Smooth muscle cell (in vitro differentiated cells): ENCODE measurements at regions not wholly inside any gene's neighbourhood (a gene's known extent, or its start where the extent isn't known, plus 50 kb on each side); places are given as distances from the start of the nearest gene placed in this dataset. TPM values are rescaled to one million over a fixed set of nuclear protein-coding genes. Genes with fewer than 3 reads are reported as not detected.

ENCODE experiments used
- DNase-seq: peaks from one replicate; lab custom pipeline; 2025; ENCODE audit not compliant: unreplicated experiment; lab: John Stamatoyannopoulos, UW
- H2AFZ ChIP-seq: fragments of 200-600 bp; sonication (generic); 2 replicates; pipeline ENCODE4 v1.6.0; 2016; ENCODE audit warnings: antibody characterized with exemption, low read depth, mild to moderate bottlenecking
- H3F3A ChIP-seq: fragments of 200-600 bp; sonication (generic); 2 replicates; pipeline ENCODE4 v1.6.0; 2017; ENCODE audit warnings: antibody characterized with exemption, low read depth
- H3K27ac ChIP-seq: fragments of 200-600 bp; sonication (generic); 2 replicates; pipeline ENCODE4 v1.5.1; 2016; ENCODE audit warnings: low read depth, mild to moderate bottlenecking
- H3K27me3 ChIP-seq: fragments of 200-600 bp; sonication (generic); 2 replicates; pipeline ENCODE4 v1.6.1; 2016; ENCODE audit warnings: low read depth, mild to moderate bottlenecking
- H3K36me3 ChIP-seq: fragments of 200-600 bp; sonication (generic); 2 replicates; pipeline ENCODE4 v1.5.1; 2016; ENCODE audit warnings: low read depth
- H3K4me1 ChIP-seq: fragments of 200-600 bp; sonication (generic); 2 replicates; pipeline ENCODE4 v1.5.1; 2016; ENCODE audit warnings: low read depth
- H3K4me2 ChIP-seq: fragments of 200-600 bp; sonication (generic); 2 replicates; pipeline ENCODE4 v1.6.0; 2016; ENCODE audit warnings: mild to moderate bottlenecking
- H3K4me3 ChIP-seq: fragments of 200-600 bp; sonication (generic); 2 replicates; pipeline ENCODE4 v1.5.1; 2016; ENCODE audit warnings: mild to moderate bottlenecking
- H3K79me2 ChIP-seq: fragments of 200-600 bp; sonication (generic); 2 replicates; pipeline ENCODE4 v1.6.0; 2016; ENCODE audit warnings: low read depth, mild to moderate bottlenecking
- H3K9ac ChIP-seq: fragments of 200-600 bp; sonication (generic); 2 replicates; pipeline ENCODE4 v1.6.0; 2016; ENCODE audit warnings: low read depth
- H3K9me3 ChIP-seq: fragments of 200-600 bp; sonication (generic); replicated peaks from 2 replicates; pipeline ENCODE4 v1.5.1; 2016; ENCODE audit warnings: low read depth
- H4K20me1 ChIP-seq: fragments of 200-600 bp; sonication (generic); 2 replicates; pipeline ENCODE4 v1.6.0; 2016; ENCODE audit warnings: low read depth
- WGBS: methylation state at CpG from one replicate; pipeline ENCODE4 v1.1.7; 2016; ENCODE audit warnings: low lambda C conversion rate; 5-methylcytosine and 5-hydroxymethylcytosine counted together
- microRNA counts: library from miRNA; unstranded; fragments of <30 nt; microRNA quantifications from one replicate; lab custom pipeline; 2016
- microRNA-seq: library from miRNA; unstranded; fragments of <30 nt; microRNA quantifications from one replicate; pipeline ENCODE4, GENCODE V29; 2016; ENCODE audit warnings: borderline number of aligned reads
- small RNA-seq: library from RNA; depleted of rRNA; stranded (forward); fragments of <200 nt; gene quantifications from one replicate; pipeline ENCODE3, GENCODE V24; 2014
- TF ChIP-seq, protein P1 (sequence below): fragments of 200-600 bp; sonication (generic); IDR thresholded peaks from 2 replicates; pipeline ENCODE4 v1.5.1; 2017; ENCODE audit warnings: borderline replicate concordance, mild to moderate bottlenecking, antibody characterized with exemption; ENCODE audit not compliant: insufficient read depth, poor library complexity, severe bottlenecking

DNA sequence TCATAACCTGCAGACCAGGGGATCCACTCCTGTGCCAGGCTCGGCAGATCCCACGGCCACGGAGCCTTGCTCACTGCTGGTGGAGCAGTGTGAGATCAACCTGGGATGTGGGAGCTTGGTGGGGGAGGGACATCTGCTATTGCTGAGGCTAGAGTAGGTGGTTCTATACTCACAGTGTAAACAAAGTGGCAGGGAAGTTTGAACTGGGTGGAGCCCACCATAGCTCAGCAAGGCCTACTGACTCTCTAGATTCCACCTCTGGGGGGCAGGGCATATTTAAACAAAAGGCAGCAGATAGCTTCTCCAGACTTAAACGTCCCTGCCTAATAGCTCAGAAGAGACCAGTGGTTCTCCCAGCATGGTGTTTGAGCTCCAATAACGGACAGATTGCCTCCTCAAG lies 54.7 kb upstream of the EPHA5 start:
- 84% methylated on average over 5 of the region's 5 CpGs for WGBS
- no peaks in the 10 kb centered on the region for H3K27me3 ChIP-seq
- no peaks in the 10 kb centered on the region for H3F3A ChIP-seq
- H3K27ac ChIP-seq = no peak overlapping the region
- no peaks in the 10 kb centered on the region for H3K36me3 ChIP-seq
- H3K4me2 ChIP-seq = no peak overlapping the region
- no peaks in the 10 kb centered on the region for H3K79me2 ChIP-seq
- no peak overlapping the region for H3K9ac ChIP-seq
- H2AFZ ChIP-seq = no peak overlapping the region
- no peaks in the 10 kb centered on the region for H3K9me3 ChIP-seq
- DNase-seq = no peak
- TF ChIP-seq, protein P1, sequence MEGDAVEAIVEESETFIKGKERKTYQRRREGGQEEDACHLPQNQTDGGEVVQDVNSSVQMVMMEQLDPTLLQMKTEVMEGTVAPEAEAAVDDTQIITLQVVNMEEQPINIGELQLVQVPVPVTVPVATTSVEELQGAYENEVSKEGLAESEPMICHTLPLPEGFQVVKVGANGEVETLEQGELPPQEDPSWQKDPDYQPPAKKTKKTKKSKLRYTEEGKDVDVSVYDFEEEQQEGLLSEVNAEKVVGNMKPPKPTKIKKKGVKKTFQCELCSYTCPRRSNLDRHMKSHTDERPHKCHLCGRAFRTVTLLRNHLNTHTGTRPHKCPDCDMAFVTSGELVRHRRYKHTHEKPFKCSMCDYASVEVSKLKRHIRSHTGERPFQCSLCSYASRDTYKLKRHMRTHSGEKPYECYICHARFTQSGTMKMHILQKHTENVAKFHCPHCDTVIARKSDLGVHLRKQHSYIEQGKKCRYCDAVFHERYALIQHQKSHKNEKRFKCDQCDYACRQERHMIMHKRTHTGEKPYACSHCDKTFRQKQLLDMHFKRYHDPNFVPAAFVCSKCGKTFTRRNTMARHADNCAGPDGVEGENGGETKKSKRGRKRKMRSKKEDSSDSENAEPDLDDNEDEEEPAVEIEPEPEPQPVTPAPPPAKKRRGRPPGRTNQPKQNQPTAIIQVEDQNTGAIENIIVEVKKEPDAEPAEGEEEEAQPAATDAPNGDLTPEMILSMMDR = no peak
- H3K4me3 ChIP-seq = no peak overlapping the region
- no peaks in the 10 kb centered on the region for H4K20me1 ChIP-seq
- H3K4me1 ChIP-seq = no peaks in the 10 kb centered on the region

MicroRNAs encoded in the stretch of these regions (microRNA counts, 767-probe panel; counts per million panel counts)
- microRNA hsa-miR-1269a (lab: Ali Mortazavi, UCI) = 183 counts per million

Small RNAs in the stretch of these regions (microRNA-seq; reads per million reads assigned to microRNA genes)
- 76.6 reads per million, percentile 51 among the genes with 10 or more reads in this experiment for gene MIR1269A

Small RNAs in the stretch of these regions (small RNA-seq; reads per million reads assigned to genes)
- gene MIR1269A = 2.3 reads per million, percentile 47 among the genes with 10 or more reads in this experiment
- not detected for gene RNU2-40P
- gene RNU6-699P = not detected
